NCI-H1092 (cell line): ENCODE measurements at regions not wholly inside any gene's neighbourhood (a gene's known extent, or its start where the extent isn't known, plus 50 kb on each side); places are given as distances from the start of the nearest gene placed in this dataset.
A peak's percentile ranks its signal among the peaks of the same experiment; 100 is the strongest.
"Not testable (repeated sequence)": the region's sequence is repeated elsewhere in the genome, so short reads cannot be mapped to it uniquely, and the experiment has no call there.

ENCODE experiments used
- DNase-seq: peaks from one replicate; lab custom pipeline; 2025; lab: John Stamatoyannopoulos, UW

GRCh38 chr9:7739595-7739994 lies 60.0 kb downstream of the DMAC1 start:
- DNase-seq = no peak

- no peak for DNase-seq
These were observed 64.3 kb downstream of the DMAC1 start for GRCh38 chr9:7735311-7735710.

GRCh38 chr9:7730164-7730445 lies 69.5 kb downstream of the DMAC1 start:
- no peak for DNase-seq

- DNase-seq = no peak
These were observed 70.0 kb downstream of the DMAC1 start for GRCh38 chr9:7729371-7730163.

GRCh38 chr9:7721291-7721690 lies 78.3 kb downstream of the DMAC1 start:
- no peak for DNase-seq

- DNase-seq = not testable (repeated sequence)
These were observed 86.5 kb downstream of the DMAC1 start for GRCh38 chr9:7713088-7713487.

GRCh38 chr9:7710686-7711085 lies 88.9 kb downstream of the DMAC1 start:
- no peak for DNase-seq

- no peak for DNase-seq
These were observed 91.6 kb downstream of the DMAC1 start for GRCh38 chr9:7707934-7708333.

- DNase-seq = no peak
These were observed 95.0 kb downstream of the DMAC1 start for GRCh38 chr9:7704543-7704942.

- DNase-seq = no peak
These were observed 107.7 kb downstream of the DMAC1 start for GRCh38 chr9:7691909-7692308.

GRCh38 chr9:7690014-7690413 lies 109.6 kb downstream of the DMAC1 start:
- DNase-seq = no peak

- DNase-seq = no peak
These were observed 111.0 kb downstream of the DMAC1 start for GRCh38 chr9:7688626-7689025.

- no peak for DNase-seq
These were observed 122.9 kb downstream of the DMAC1 start for GRCh38 chr9:7676609-7677156.

GRCh38 chr9:7671847-7672246 lies 127.7 kb downstream of the DMAC1 start:
- DNase-seq = no peak

GRCh38 chr9:7668541-7668940 lies 131.0 kb downstream of the DMAC1 start:
- DNase-seq = no peak

GRCh38 chr9:7665874-7666273 lies 133.7 kb downstream of the DMAC1 start:
- no peak for DNase-seq

- DNase-seq = no peak
These were observed 139.8 kb downstream of the DMAC1 start for GRCh38 chr9:7659766-7660165.

GRCh38 chr9:7656636-7657035 lies 142.9 kb downstream of the DMAC1 start:
- peak; percentile 14 for DNase-seq

GRCh38 chr9:7653262-7653661 lies 146.3 kb downstream of the DMAC1 start:
- DNase-seq = no peak

- no peak for DNase-seq
These were observed 159.3 kb downstream of the DMAC1 start for GRCh38 chr9:7640231-7640630.

- no peak for DNase-seq
These were observed 160.1 kb downstream of the DMAC1 start for GRCh38 chr9:7639471-7639870.

- DNase-seq = no peak
These were observed 162.6 kb downstream of the DMAC1 start for GRCh38 chr9:7636838-7637467.

- no peak for DNase-seq
These were observed 163.3 kb downstream of the DMAC1 start for GRCh38 chr9:7636309-7636708.

GRCh38 chr9:7626571-7627029 lies 173.0 kb downstream of the DMAC1 start:
- not testable (repeated sequence) for DNase-seq
